KMS-11 (cell line): ENCODE measurements at regions not wholly inside any gene's neighbourhood (a gene's known extent, or its start where the extent isn't known, plus 50 kb on each side); places are given as distances from the start of the nearest gene placed in this dataset.

Experiments used
- H2AFZ ChIP-seq: fragments of 200-600 bp; sonication (generic); 2 replicates; pipeline ENCODE4 v1.6.1; 2016; ENCODE audit warnings: antibody characterized with exemption, mixed run types, low read depth
- H3K27ac ChIP-seq: fragments of 200-600 bp; sonication (generic); 2 replicates; pipeline ENCODE4 v1.6.1; 2016; ENCODE audit warnings: mild to moderate bottlenecking, mixed run types
- H3K27me3 ChIP-seq: fragments of 200-600 bp; sonication (generic); 2 replicates; pipeline ENCODE4 v1.6.1; 2017; ENCODE audit warnings: mild to moderate bottlenecking, low read depth, mixed run types, moderate library complexity; ENCODE audit not compliant: insufficient read depth
- H3K36me3 ChIP-seq: fragments of 200-600 bp; sonication (generic); 2 replicates; pipeline ENCODE4 v1.6.1; 2017; ENCODE audit warnings: mild to moderate bottlenecking, mixed run types; ENCODE audit not compliant: insufficient read depth
- H3K4me1 ChIP-seq: fragments of 200-600 bp; sonication (generic); 2 replicates; pipeline ENCODE4 v1.6.1; 2016; ENCODE audit warnings: mild to moderate bottlenecking, low read depth, mixed run types; ENCODE audit not compliant: poor library complexity, severe bottlenecking
- H3K4me2 ChIP-seq: fragments of 200-600 bp; sonication (generic); 2 replicates; pipeline ENCODE4 v1.7.0; 2016; ENCODE audit warnings: mild to moderate bottlenecking, mixed run types
- H3K4me3 ChIP-seq: fragments of 200-600 bp; sonication (generic); IDR thresholded peaks from 2 replicates; pipeline ENCODE4 v1.6.1; 2017; ENCODE audit warnings: low read depth, low read length, mixed read lengths; ENCODE audit not compliant: insufficient read depth
- H3K79me2 ChIP-seq: fragments of 200-600 bp; sonication (generic); 2 replicates; pipeline ENCODE4 v1.6.1; 2016; ENCODE audit warnings: low read depth, mixed run types; ENCODE audit not compliant: insufficient read depth
- H3K9ac ChIP-seq: fragments of 200-600 bp; sonication (generic); 2 replicates; pipeline ENCODE4 v1.6.1; 2016; ENCODE audit warnings: mild to moderate bottlenecking, mixed run types
- H4K20me1 ChIP-seq: fragments of 200-600 bp; sonication (generic); 2 replicates; pipeline ENCODE4 v1.6.1; 2016; ENCODE audit warnings: mild to moderate bottlenecking, mixed run types; ENCODE audit not compliant: insufficient read depth
- TF ChIP-seq, protein P1 (sequence below): fragments of 200-600 bp; sonication (generic); conservative IDR thresholded peaks from 2 replicates; pipeline ENCODE4 v1.6.1; 2017; ENCODE audit warnings: low read depth, mild to moderate bottlenecking, antibody characterized with exemption, low read length, moderate library complexity, mixed read lengths

- Histone ChIP-seq H3K79me2 (no peaks in the 10 kb centered on the region), H3K4me1 (no peaks in the 10 kb centered on the region), H3K9ac (no peak overlapping the region), H3K27ac (no peak overlapping the region), H2AFZ (no peak overlapping the region), H3K27me3 (no peaks in the 10 kb centered on the region), H3K4me2 (no peak overlapping the region), H3K36me3 (no peaks in the 10 kb centered on the region), H3K4me3 (no peak overlapping the region), H4K20me1 (no peaks in the 10 kb centered on the region)
- TF ChIP-seq, protein P1, sequence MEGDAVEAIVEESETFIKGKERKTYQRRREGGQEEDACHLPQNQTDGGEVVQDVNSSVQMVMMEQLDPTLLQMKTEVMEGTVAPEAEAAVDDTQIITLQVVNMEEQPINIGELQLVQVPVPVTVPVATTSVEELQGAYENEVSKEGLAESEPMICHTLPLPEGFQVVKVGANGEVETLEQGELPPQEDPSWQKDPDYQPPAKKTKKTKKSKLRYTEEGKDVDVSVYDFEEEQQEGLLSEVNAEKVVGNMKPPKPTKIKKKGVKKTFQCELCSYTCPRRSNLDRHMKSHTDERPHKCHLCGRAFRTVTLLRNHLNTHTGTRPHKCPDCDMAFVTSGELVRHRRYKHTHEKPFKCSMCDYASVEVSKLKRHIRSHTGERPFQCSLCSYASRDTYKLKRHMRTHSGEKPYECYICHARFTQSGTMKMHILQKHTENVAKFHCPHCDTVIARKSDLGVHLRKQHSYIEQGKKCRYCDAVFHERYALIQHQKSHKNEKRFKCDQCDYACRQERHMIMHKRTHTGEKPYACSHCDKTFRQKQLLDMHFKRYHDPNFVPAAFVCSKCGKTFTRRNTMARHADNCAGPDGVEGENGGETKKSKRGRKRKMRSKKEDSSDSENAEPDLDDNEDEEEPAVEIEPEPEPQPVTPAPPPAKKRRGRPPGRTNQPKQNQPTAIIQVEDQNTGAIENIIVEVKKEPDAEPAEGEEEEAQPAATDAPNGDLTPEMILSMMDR, result no peak
Measured at GRCh38 chr6:95285881-95286280, 291.5 kb upstream of the MANEA start.

GRCh38 chr6:95286874-95287273 lies 290.5 kb upstream of the MANEA start:
- TF ChIP-seq, protein P1, result no peak
- no peaks in the 10 kb centered on the region for H3K79me2 ChIP-seq

GRCh38 chr6:95288251-95288650 lies 289.1 kb upstream of the MANEA start:
- H3K4me2 ChIP-seq, result no peak overlapping the region
- no peak overlapping the region for H2AFZ ChIP-seq
- no peaks in the 10 kb centered on the region for H3K79me2 ChIP-seq
- no peaks in the 10 kb centered on the region for H3K4me1 ChIP-seq
- H3K27me3 ChIP-seq, result no peaks in the 10 kb centered on the region
- no peak overlapping the region for H3K27ac ChIP-seq
- no peaks in the 10 kb centered on the region for H3K36me3 ChIP-seq
- no peak overlapping the region for H3K4me3 ChIP-seq
- TF ChIP-seq, protein P1, result no peak
- H4K20me1 ChIP-seq, result no peaks in the 10 kb centered on the region
- H3K9ac ChIP-seq, result no peak overlapping the region

More at GRCh38 chr6:95286874-95287273, 290.5 kb upstream of the MANEA start:
- H3K27me3 ChIP-seq, result no peaks in the 10 kb centered on the region
- H3K4me2 ChIP-seq, result no peak overlapping the region
- H3K4me1 ChIP-seq, result no peaks in the 10 kb centered on the region
- H3K4me3 ChIP-seq, result no peak overlapping the region
- H2AFZ ChIP-seq, result no peak overlapping the region
- no peak overlapping the region for H3K27ac ChIP-seq
- H3K9ac ChIP-seq, result no peak overlapping the region
- no peaks in the 10 kb centered on the region for H3K36me3 ChIP-seq
- no peaks in the 10 kb centered on the region for H4K20me1 ChIP-seq

- Histone ChIP-seq H3K27ac (no peak overlapping the region), H3K79me2 (no peaks in the 10 kb centered on the region), H3K4me3 (no peak overlapping the region), H3K4me2 (no peak overlapping the region), H3K36me3 (no peaks in the 10 kb centered on the region), H3K9ac (no peak overlapping the region), H2AFZ (no peak overlapping the region), H4K20me1 (no peaks in the 10 kb centered on the region), H3K4me1 (no peaks in the 10 kb centered on the region), H3K27me3 (no peaks in the 10 kb centered on the region)
- TF ChIP-seq, protein P1, result no peak
Measured at GRCh38 chr6:95292011-95292410, 285.3 kb upstream of the MANEA start.
